ENCODE measurements at regions not wholly inside any gene's neighbourhood (a gene's known extent, or its start where the extent isn't known, plus 50 kb on each side); places are given as distances from the start of the nearest gene placed in this dataset.
"Not testable (repeated sequence)": the region's sequence is repeated elsewhere in the genome, so short reads cannot be mapped to it uniquely, and the experiment has no call there.

GRCh38 chr20:30922129-30922528 is 335.3 kb upstream of the DEFB115 start:
- DNase-seq (peak in 1 of 2 donors; percentile 76), ATAC-seq (ENCODE audit: low FRiP score in 2 of 2) (peak; percentile 53 to 77)
- H3K27me3 ChIP-seq, result no peaks in the 10 kb centered on the region
- peaks cover 0 to 29% (median 12%) of the 10 kb centered on the region in 4 donors for H3K9me3 ChIP-seq
- no peak overlapping the region for H3K27ac ChIP-seq
- TF ChIP-seq EP300 (IDR thresholded peaks at IDR 0.05) (no peak), POLR2A (IDR thresholded peaks at IDR 0.05) (no peak), POLR2AphosphoS5 (IDR thresholded peaks at IDR 0.05) (no peak), CTCF (IDR thresholded peaks at IDR 0.05) (no peak)
- 49 to 62% methylated on average over 45 to 55 of the region's 55 CpGs for WGBS, 2 donors
- H3K4me3 ChIP-seq, result no peak overlapping the region
- no peaks in the 10 kb centered on the region for H3K4me1 ChIP-seq
- H3K36me3 ChIP-seq, result no peaks in the 10 kb centered on the region

DNA sequence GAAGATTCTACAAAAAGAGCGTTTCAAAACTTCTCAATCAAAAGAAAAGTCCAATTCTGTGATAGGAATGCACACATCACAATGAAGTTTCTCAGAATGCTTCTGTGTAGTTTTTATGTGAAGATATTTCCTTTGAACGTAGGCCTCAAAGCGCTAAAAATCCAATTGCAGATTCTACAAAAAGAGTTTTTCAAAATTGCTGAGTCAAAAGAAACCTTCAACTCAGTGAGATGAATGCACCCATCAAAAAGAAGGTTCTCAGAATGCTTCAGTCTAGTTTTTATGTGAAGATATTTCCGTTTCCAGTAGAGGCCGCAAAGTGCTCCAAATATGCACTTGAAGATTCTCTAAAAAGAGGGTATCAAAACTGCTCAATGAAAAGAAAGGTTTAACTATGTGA is 319.7 kb upstream of the DEFB115 start:
- TF ChIP-seq POLR2AphosphoS5 (IDR thresholded peaks at IDR 0.05) (no peak), CTCF (IDR thresholded peaks at IDR 0.05) (no peak), POLR2A (IDR thresholded peaks at IDR 0.05) (no peak), EP300 (IDR thresholded peaks at IDR 0.05) (no peak)
- no peak overlapping the region for H3K4me3 ChIP-seq
- no peaks in the 10 kb centered on the region for H3K36me3 ChIP-seq
- peaks cover 0 to 12% (median 4%) of the 10 kb centered on the region in 4 donors for H3K9me3 ChIP-seq
- DNase-seq, result no peak
- no peaks in the 10 kb centered on the region for H3K27me3 ChIP-seq
- H3K27ac ChIP-seq, result no peak overlapping the region
- ATAC-seq (ENCODE audit: low FRiP score in 2 of 2), result no peak
- 70 to 72% methylated on average over 5 of the region's 5 CpGs for WGBS, 2 donors
- H3K4me1 ChIP-seq, result no peaks in the 10 kb centered on the region

- no peak for DNase-seq
- H3K27ac ChIP-seq, result no peak overlapping the region
- no peaks in the 10 kb centered on the region for H3K27me3 ChIP-seq
- TF ChIP-seq POLR2A (IDR thresholded peaks at IDR 0.05), result no peak
- no peak for TF ChIP-seq CTCF (IDR thresholded peaks at IDR 0.05)
- TF ChIP-seq EP300 (IDR thresholded peaks at IDR 0.05), result no peak
- TF ChIP-seq POLR2AphosphoS5 (IDR thresholded peaks at IDR 0.05), result no peak
- ATAC-seq (ENCODE audit: low FRiP score in 2 of 2), result no peak
- WGBS, 2 donors, result 89 to 92% methylated on average over 13 of the region's 13 CpGs
- peaks cover 0 to 8% (median 1%) of the 10 kb centered on the region in 4 donors for H3K9me3 ChIP-seq
- H3K4me1 ChIP-seq, result no peaks in the 10 kb centered on the region
- no peaks in the 10 kb centered on the region for H3K36me3 ChIP-seq
- no peak overlapping the region for H3K4me3 ChIP-seq
Measured at GRCh38 chr20:30949761-30950160, 307.7 kb upstream of the DEFB115 start.

GRCh38 chr20:30951088-30951487 is 306.4 kb upstream of the DEFB115 start:
- 81 to 88% methylated on average over 3 of the region's 3 CpGs for WGBS, 2 donors
- H3K36me3 ChIP-seq; H3K4me3 ChIP-seq; ATAC-seq (ENCODE audit: low FRiP score in 2 of 2); H3K27me3 ChIP-seq; H3K9me3 ChIP-seq; DNase-seq; H3K4me1 ChIP-seq; H3K27ac ChIP-seq: not testable (repeated sequence)

DNA sequence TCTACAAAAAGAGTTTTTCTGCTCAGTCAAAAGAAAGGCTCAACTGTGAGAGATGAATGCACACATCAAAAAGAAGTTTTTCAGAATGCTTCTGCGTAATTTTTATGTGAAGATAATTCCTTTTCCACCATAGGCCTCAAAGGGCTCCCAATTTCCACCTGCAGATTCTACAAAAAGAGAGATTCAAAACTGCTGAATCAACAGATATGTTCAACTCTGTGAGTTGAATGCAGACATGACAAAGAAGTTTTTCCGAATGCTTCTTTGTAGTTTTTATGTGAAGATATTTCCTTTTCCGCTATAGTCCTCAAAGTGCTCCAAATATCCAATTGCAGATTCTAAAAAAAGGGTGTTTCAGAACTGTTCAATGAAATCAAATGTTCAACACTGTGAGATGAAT is 300.8 kb upstream of the DEFB115 start:
- not testable (repeated sequence) for H3K36me3 ChIP-seq; DNase-seq; ATAC-seq (ENCODE audit: low FRiP score in 2 of 2); H3K27ac ChIP-seq; H3K27me3 ChIP-seq; H3K4me1 ChIP-seq; H3K9me3 ChIP-seq; H3K4me3 ChIP-seq
- 82 to 86% methylated on average over 3 of the region's 3 CpGs for WGBS, 2 donors

GRCh38 chr20:30959208-30959607 is 298.3 kb upstream of the DEFB115 start:
- H3K4me1 ChIP-seq; H3K27me3 ChIP-seq; DNase-seq; H3K4me3 ChIP-seq; H3K27ac ChIP-seq; ATAC-seq (ENCODE audit: low FRiP score in 2 of 2); H3K36me3 ChIP-seq; H3K9me3 ChIP-seq: not testable (repeated sequence)
